ENCODE measurements at regions not wholly inside any gene's neighbourhood (a gene's known extent, or its start where the extent isn't known, plus 50 kb on each side); places are given as distances from the start of the nearest gene placed in this dataset.

- no peak for DNase-seq (ENCODE audit: low read depth)
- Histone ChIP-seq H3K36me3 (ENCODE audit: control insufficient read depth, insufficient read depth, low read length) (no peaks in the 10 kb centered on the region), H3K4me3 (ENCODE audit: low read depth, low read length) (no peak overlapping the region), H3K27me3 (ENCODE audit: control insufficient read depth, insufficient read depth, low read length) (no peaks in the 10 kb centered on the region)
- TF ChIP-seq CTCF (IDR thresholded peaks at IDR 0.05; ENCODE audit: insufficient read depth, low read length, poor library complexity, severe bottlenecking): no peak
These were observed 226.0 kb downstream of the DKK2 start for GRCh38 chr4:106810122-106810521.

- Histone ChIP-seq H3K27me3 (ENCODE audit: control insufficient read depth, insufficient read depth, low read length) (no peaks in the 10 kb centered on the region), H3K4me3 (ENCODE audit: low read depth, low read length) (no peak overlapping the region), H3K36me3 (ENCODE audit: control insufficient read depth, insufficient read depth, low read length) (no peaks in the 10 kb centered on the region)
- no peak for DNase-seq (ENCODE audit: low read depth)
- TF ChIP-seq CTCF (IDR thresholded peaks at IDR 0.05; ENCODE audit: insufficient read depth, low read length, poor library complexity, severe bottlenecking): peak; percentile 31
These were observed 227.0 kb downstream of the DKK2 start for GRCh38 chr4:106809076-106809475.

- H3K4me3 ChIP-seq (ENCODE audit: low read depth, low read length): no peak overlapping the region
- TF ChIP-seq CTCF (IDR thresholded peaks at IDR 0.05; ENCODE audit: insufficient read depth, low read length, poor library complexity, severe bottlenecking): no peak
- no peak for DNase-seq (ENCODE audit: low read depth)
- H3K36me3 ChIP-seq (ENCODE audit: control insufficient read depth, insufficient read depth, low read length): no peaks in the 10 kb centered on the region
- no peaks in the 10 kb centered on the region for H3K27me3 ChIP-seq (ENCODE audit: control insufficient read depth, insufficient read depth, low read length)
These were observed 229.8 kb downstream of the DKK2 start for GRCh38 chr4:106806158-106806797.

- Histone ChIP-seq H3K27me3 (ENCODE audit: control insufficient read depth, insufficient read depth, low read length) (no peaks in the 10 kb centered on the region), H3K4me3 (ENCODE audit: low read depth, low read length) (no peak overlapping the region), H3K36me3 (ENCODE audit: control insufficient read depth, insufficient read depth, low read length) (no peaks in the 10 kb centered on the region)
- DNase-seq (ENCODE audit: low read depth): no peak
- TF ChIP-seq CTCF (IDR thresholded peaks at IDR 0.05; ENCODE audit: insufficient read depth, low read length, poor library complexity, severe bottlenecking): no peak
These were observed 233.0 kb downstream of the DKK2 start for GRCh38 chr4:106803083-106803482.

GRCh38 chr4:106801386-106801785, 234.7 kb downstream of the DKK2 start:
- H3K27me3 ChIP-seq (ENCODE audit: control insufficient read depth, insufficient read depth, low read length): no peaks in the 10 kb centered on the region
- DNase-seq (ENCODE audit: low read depth): no peak
- no peak for TF ChIP-seq CTCF (IDR thresholded peaks at IDR 0.05; ENCODE audit: insufficient read depth, low read length, poor library complexity, severe bottlenecking)
- H3K36me3 ChIP-seq (ENCODE audit: control insufficient read depth, insufficient read depth, low read length): no peaks in the 10 kb centered on the region
- H3K4me3 ChIP-seq (ENCODE audit: low read depth, low read length): no peak overlapping the region

- no peaks in the 10 kb centered on the region for H3K27me3 ChIP-seq (ENCODE audit: control insufficient read depth, insufficient read depth, low read length)
- DNase-seq (ENCODE audit: low read depth): no peak
- no peak for TF ChIP-seq CTCF (IDR thresholded peaks at IDR 0.05; ENCODE audit: insufficient read depth, low read length, poor library complexity, severe bottlenecking)
- H3K36me3 ChIP-seq (ENCODE audit: control insufficient read depth, insufficient read depth, low read length): no peaks in the 10 kb centered on the region
- no peak overlapping the region for H3K4me3 ChIP-seq (ENCODE audit: low read depth, low read length)
These were observed 239.2 kb downstream of the DKK2 start for GRCh38 chr4:106796876-106797275.
